GM12878 (cell line): ENCODE measurements at regions not wholly inside any gene's neighbourhood (a gene's known extent, or its start where the extent isn't known, plus 50 kb on each side); places are given as distances from the start of the nearest gene placed in this dataset.

Experiments used
- ATAC-seq: fragments of 200-7000 bp; cut with Tn5 transposase; 3 replicates; pipeline ENCODE4 v1.9.1; 2020; ENCODE audit warnings: mild to moderate bottlenecking, moderate library complexity
- BruUV-seq: library from RNA; stranded (reverse); fragments of 400-500 nt; replicated peaks from 2 replicates; lab custom pipeline; 2021; lab: Mats Ljungman, UMichigan
- CTCF ChIA-PET: fragments of 300-600 bp; sonication (Branson Sonifier 250); formaldehyde crosslinking; extraction: SDS; loops from one replicate; lab custom pipeline; 2021; ENCODE audit warnings: inconsistent platforms; lab: Yijun Ruan, JAX
- POLR2A ChIA-PET: fragments of 350-600 bp; formaldehyde crosslinking; extraction: SDS; loops from one replicate; lab custom pipeline; 2021; ENCODE audit warnings: inconsistent platforms; lab: Charles Lee
- RAD21 ChIA-PET: fragments of 300-600 bp; sonication (Branson Sonifier 250); formaldehyde crosslinking; loops from one replicate; lab custom pipeline; 2023; ENCODE audit warnings: antibody characterized with exemption; ENCODE audit not compliant: unreplicated experiment; lab: Charles Lee
- SMC1A ChIA-PET: fragments of 300-600 bp; sonication (Branson Sonifier 250); formaldehyde crosslinking; loops from one replicate; lab custom pipeline; 2023; ENCODE audit not compliant: unreplicated experiment, uncharacterized antibody; lab: Charles Lee
- DNase-seq: peaks from one replicate; pipeline ENCODE4 v3.0.0-alpha.2; 2011; ENCODE audit warnings: low read depth, low spot score
- FAIRE-seq: peaks from 3 replicates; lab custom pipeline; 2011; peaks lifted over from hg19 to GRCh38; lab: Jason Lieb, UNC
- H2AFZ ChIP-seq: 2 replicates; pipeline ENCODE4 v1.6.0; 2011; ENCODE audit warnings: low read depth, low read length, control low read depth; ENCODE audit not compliant: control insufficient read depth
- H3K27ac ChIP-seq: 2 replicates; pipeline ENCODE4 v1.5.1; 2011; ENCODE audit warnings: control low read depth; ENCODE audit not compliant: control insufficient read depth, insufficient read depth
- H3K27me3 ChIP-seq, 2 experiments: replicated peaks in 1 of 2; 2 replicates each; pipeline versions ENCODE4 v1.6.0 to v1.6.1; 2011; ENCODE audit warnings: low read length in 1 of 2; ENCODE audit not compliant: control insufficient read depth in 2 of 2, insufficient read depth in 2 of 2
- H3K36me3 ChIP-seq, 2 experiments: 2 replicates each; pipeline ENCODE4 v1.5.1; 2011; ENCODE audit warnings: low read length in 1 of 2; ENCODE audit not compliant: control insufficient read depth in 2 of 2, insufficient read depth in 2 of 2
- H3K4me1 ChIP-seq: 2 replicates; pipeline ENCODE4 v1.6.1; 2011; ENCODE audit warnings: mild to moderate bottlenecking, low read length, moderate library complexity, mixed read lengths; ENCODE audit not compliant: control insufficient read depth, insufficient read depth
- H3K4me2 ChIP-seq: 2 replicates; pipeline ENCODE4 v1.6.0; 2011; ENCODE audit warnings: control low read depth; ENCODE audit not compliant: control insufficient read depth, insufficient read depth
- H3K4me3 ChIP-seq: fragments of 200-600 bp; sonication (generic); 2 replicates; pipeline ENCODE4 v1.5.1; 2016
- H3K79me2 ChIP-seq: 2 replicates; pipeline ENCODE4 v1.6.0; 2011; ENCODE audit warnings: low read length; ENCODE audit not compliant: control insufficient read depth, insufficient read depth
- H3K9ac ChIP-seq: 2 replicates; pipeline ENCODE4 v1.8.0; 2011; ENCODE audit warnings: low read length, control low read depth, mixed read lengths; ENCODE audit not compliant: control insufficient read depth, insufficient read depth
- H3K9me3 ChIP-seq: replicated peaks from 3 replicates; pipeline ENCODE4 v1.5.1; 2011; ENCODE audit warnings: mild to moderate bottlenecking, low read length; ENCODE audit not compliant: control insufficient read depth, insufficient read depth
- H4K20me1 ChIP-seq: 2 replicates; pipeline ENCODE4 v1.6.0; 2011; ENCODE audit not compliant: control insufficient read depth, insufficient read depth
- CTCF ChIP-seq, 3 experiments: IDR thresholded peaks in 2 of 3; conservative IDR thresholded peaks in 1 of 3; 2 replicates each; pipeline ENCODE4 v1.5.1; 2011; ENCODE audit warnings: low read depth in 3 of 3, low read length in 3 of 3, mild to moderate bottlenecking in 3 of 3, control low read depth in 2 of 3, moderate library complexity in 2 of 3, inconsistent platforms in 1 of 3, mixed read lengths in 1 of 3; ENCODE audit not compliant: control insufficient read depth in 2 of 3, insufficient read depth in 1 of 3; ENCODE audit errors: extremely low read depth in 1 of 3
- EED ChIP-seq: sonication (generic); IDR thresholded peaks from 2 replicates; pipeline ENCODE4 v1.6.1; 2016; ENCODE audit warnings: antibody characterized with exemption, low read depth
- ELK1 ChIP-seq: IDR thresholded peaks from 2 replicates; pipeline ENCODE4 v1.6.1; 2012; ENCODE audit warnings: low read depth, low read length, improper control_type of control experiment
- NR2C1 ChIP-seq: fragments of 450-650 bp; IDR thresholded peaks from 2 replicates; pipeline ENCODE4 v1.6.1; 2017; ENCODE audit warnings: antibody characterized with exemption, mild to moderate bottlenecking, moderate library complexity
- PAX5 ChIP-seq: IDR thresholded peaks from 2 replicates; pipeline ENCODE4 v1.6.1; 2011; ENCODE audit warnings: low read depth, low read length, borderline replicate concordance
- POLR2A ChIP-seq: IDR thresholded peaks from 2 replicates; pipeline ENCODE4 v1.6.1; 2011; ENCODE audit warnings: low read depth, mild to moderate bottlenecking, low read length
- SMAD5 ChIP-seq: IDR thresholded peaks from 2 replicates; pipeline ENCODE4 v1.6.1; 2016; ENCODE audit warnings: antibody characterized with exemption, low read depth
- SUPT20H ChIP-seq: IDR thresholded peaks from 2 replicates; pipeline ENCODE4 v1.6.1; 2011; ENCODE audit warnings: low read depth, mild to moderate bottlenecking, low read length, moderate library complexity, borderline replicate concordance; ENCODE audit not compliant: control insufficient read depth
- ZBTB4 ChIP-seq: fragments of 450-650 bp; formaldehyde crosslinking; IDR thresholded peaks from 2 replicates; pipeline ENCODE4 v1.4.0; 2022; ENCODE audit warnings: mild to moderate bottlenecking, moderate library complexity
- ZNF24 ChIP-seq: fragments of 450-650 bp; IDR thresholded peaks from 2 replicates; pipeline ENCODE4 v1.6.1; 2017; ENCODE audit warnings: antibody characterized with exemption, mild to moderate bottlenecking
- ZNF384 ChIP-seq: IDR thresholded peaks from 2 replicates; pipeline ENCODE4 v1.6.1; 2012; ENCODE audit warnings: low read depth, mild to moderate bottlenecking, low read length, improper control_type of control experiment, borderline replicate concordance
- WGBS: methylation state at CpG from one replicate; pipeline ENCODE4 v1.1.6; 2016; ENCODE audit warnings: low lambda C conversion rate; ENCODE audit not compliant: insufficient replicate concordance, insufficient coverage; ENCODE audit errors: missing lambda C conversion rate; 5-methylcytosine and 5-hydroxymethylcytosine counted together
- in situ Hi-C: fragments of 300-500 bp; cut with MboI; formaldehyde crosslinking; loops from 9 replicates; pipeline ENCODE4 v1.14.3; 2018; ENCODE audit warnings: mixed read lengths
- intact Hi-C: fragments of 100-400 bp; cut with micrococcal nuclease; formaldehyde crosslinking; loops from one replicate; pipeline ENCODE4 v1.14.2; 2022; ENCODE audit not compliant: unreplicated experiment

- RAD21 ChIA-PET, result no interaction called here
- no peak for FAIRE-seq
- Histone ChIP-seq H4K20me1 (no peaks in the 10 kb centered on the region), H3K27me3 (no peaks in the 10 kb centered on the region), H3K4me1 (no peaks in the 10 kb centered on the region), H3K9me3 (no peaks in the 10 kb centered on the region; the same call in 2 of the 3 replicates), H3K9ac (no peak overlapping the region), H3K4me2 (no peak overlapping the region), H3K36me3 (no peaks in the 10 kb centered on the region), H3K79me2 (no peaks in the 10 kb centered on the region), H3K4me3 (no peak overlapping the region), H3K27ac (no peak overlapping the region), H2AFZ (no peak overlapping the region)
- TF ChIP-seq PAX5, result no peak
- TF ChIP-seq ZNF384, result no peak
- TF ChIP-seq EED, result no peak
- TF ChIP-seq SMAD5, result no peak
- no peak for TF ChIP-seq ELK1
- TF ChIP-seq SUPT20H, result no peak
- TF ChIP-seq ZNF24, result no peak
- TF ChIP-seq CTCF (IDR thresholded peaks at IDR 0.05 in 2 of 3, conservative IDR thresholded peaks at IDR 0.05 in 1 of 3; ENCODE audit: control insufficient read depth in 2 of 3, extremely low read depth in 1 of 3, insufficient read depth in 1 of 3, low read depth in 3 of 3, low read length in 3 of 3), result no peak
- TF ChIP-seq POLR2A, result no peak
- TF ChIP-seq ZBTB4 (CRISPR knock-in tag), result no peak
- no peak for TF ChIP-seq NR2C1
- in situ Hi-C loops (no loop called here), intact Hi-C loops (no loop called here)
- SMC1A ChIA-PET, result interaction anchor here (0.8 to 1.6 kb wide), 2 partner anchors 15 to 25 kb away, joined by 3 to 6 read pairs; no protein-coding TSS in a partner anchor
- no peak for DNase-seq
- WGBS, result 0% methylated on average over 1 of the region's 1 CpG
- CTCF ChIA-PET, result no interaction called here
- ATAC-seq, result no peak
- BruUV-seq, result no TSS peak
- POLR2A ChIA-PET, result no interaction called here
Measured at GRCh38 chr17:13405080-13405479, 196.6 kb downstream of the HS3ST3A1 start.
